KBM-7 (cell line): ENCODE measurements at regions not wholly inside any gene's neighbourhood (a gene's known extent, or its start where the extent isn't known, plus 50 kb on each side); places are given as distances from the start of the nearest gene placed in this dataset.

Experiments
- DNase-seq: peaks from one replicate; pipeline ENCODE4 v3.0.0-alpha.2; 2015
- in situ Hi-C: fragments of 300-500 bp; cut with MboI; formaldehyde crosslinking; loops from 2 replicates; pipeline ENCODE4 v1.14.3; 2020; ENCODE audit warnings: low sequenced_read_pairs, low pct_unique_long_range_greater_than_20kb, mixed read lengths

DNA sequence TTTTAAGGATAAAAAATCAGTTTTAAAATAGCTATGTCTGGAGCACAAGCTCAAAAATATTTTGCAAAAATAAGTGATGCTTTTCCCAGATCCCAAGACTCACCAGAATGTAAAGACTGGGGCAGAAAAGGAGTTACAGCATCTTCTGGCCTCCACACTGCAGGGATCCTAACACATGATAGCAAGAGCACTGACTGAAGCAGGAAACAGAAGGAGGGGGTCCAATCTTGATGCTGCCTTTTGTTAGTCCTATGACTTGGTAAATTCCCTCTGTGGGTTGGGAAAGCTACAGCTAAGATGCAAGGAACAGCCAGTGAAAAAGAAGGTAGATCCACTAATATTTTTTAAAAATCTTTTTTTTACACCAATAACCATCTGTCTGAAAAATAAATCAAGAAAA is 54.2 kb upstream of the TNR start:
- in situ Hi-C loops: no loop called here
- DNase-seq: no peak

DNA sequence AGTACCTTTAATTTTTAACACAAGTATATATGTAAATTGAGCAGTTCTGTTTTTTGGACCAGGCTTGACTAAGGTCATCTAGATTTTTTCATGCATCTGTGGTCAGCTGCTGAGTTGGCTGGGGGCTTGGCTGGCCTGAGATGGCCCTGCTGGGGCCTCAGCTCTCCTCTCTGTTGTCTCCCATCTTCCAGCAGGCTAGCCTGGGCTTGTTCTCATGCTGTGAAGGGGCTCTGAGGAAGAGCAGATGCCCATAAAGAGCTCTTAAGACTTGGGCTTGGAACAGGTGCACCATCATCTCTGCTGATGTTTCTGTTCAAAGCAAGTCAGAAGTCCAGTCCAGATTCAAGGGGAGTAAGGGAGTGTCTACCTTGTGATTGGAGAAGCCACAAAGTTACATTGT is 51.2 kb upstream of the TNR start:
- in situ Hi-C loops: no loop called here
- no peak for DNase-seq

GRCh38 chr1:175793617-175794016 is 50.2 kb upstream of the TNR start:
- no peak for DNase-seq
- in situ Hi-C loops: no loop called here
